ENCODE measurements at regions not wholly inside any gene's neighbourhood (a gene's known extent, or its start where the extent isn't known, plus 50 kb on each side); places are given as distances from the start of the nearest gene placed in this dataset.

- no peaks in the 10 kb centered on the region for H3K27me3 ChIP-seq (ENCODE audit: control insufficient read depth, insufficient read depth, low read length)
- no peaks in the 10 kb centered on the region for H3K4me1 ChIP-seq (ENCODE audit: control insufficient read depth, insufficient read depth, low read length)
- no peak overlapping the region for H3K4me3 ChIP-seq (ENCODE audit: low read depth, low read length)
- H3K36me3 ChIP-seq (ENCODE audit: control insufficient read depth, insufficient read depth, low read length) = no peaks in the 10 kb centered on the region
- no peak overlapping the region for H3K9ac ChIP-seq (ENCODE audit: low read depth, low read length)
- H3K9me3 ChIP-seq (ENCODE audit: control insufficient read depth, insufficient read depth, low read length) = no peaks in the 10 kb centered on the region
- no peak overlapping the region for H3K27ac ChIP-seq (ENCODE audit: low read depth, low read length)
Measured at GRCh38 chr6:164871783-164872182, 437.6 kb downstream of the C6orf118 start.

DNA sequence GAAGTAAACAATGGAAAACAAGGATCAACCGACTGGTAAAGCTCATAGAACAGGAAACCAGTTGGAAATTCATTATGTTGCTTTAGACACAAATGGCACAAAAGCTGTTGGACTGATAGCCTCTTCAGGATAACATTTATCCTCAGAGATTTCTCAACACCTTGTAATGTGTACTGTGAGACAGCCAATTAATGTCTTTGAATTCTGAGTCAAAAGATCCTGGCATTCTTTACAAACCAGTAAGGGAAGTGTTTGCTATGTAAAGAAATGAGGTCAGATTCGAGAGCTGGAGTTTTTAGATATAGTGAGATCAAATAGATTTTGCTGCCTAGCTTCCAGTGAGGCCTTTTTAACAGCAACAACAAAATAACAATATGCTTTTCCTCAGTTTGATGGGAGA lies 439.2 kb downstream of the C6orf118 start:
- no peaks in the 10 kb centered on the region for H3K27me3 ChIP-seq (ENCODE audit: control insufficient read depth, insufficient read depth, low read length)
- no peak overlapping the region for H3K9ac ChIP-seq (ENCODE audit: low read depth, low read length)
- H3K9me3 ChIP-seq (ENCODE audit: control insufficient read depth, insufficient read depth, low read length) = no peaks in the 10 kb centered on the region
- no peak overlapping the region for H3K27ac ChIP-seq (ENCODE audit: low read depth, low read length)
- H3K4me1 ChIP-seq (ENCODE audit: control insufficient read depth, insufficient read depth, low read length) = no peaks in the 10 kb centered on the region
- no peak overlapping the region for H3K4me3 ChIP-seq (ENCODE audit: low read depth, low read length)
- H3K36me3 ChIP-seq (ENCODE audit: control insufficient read depth, insufficient read depth, low read length) = no peaks in the 10 kb centered on the region

DNA sequence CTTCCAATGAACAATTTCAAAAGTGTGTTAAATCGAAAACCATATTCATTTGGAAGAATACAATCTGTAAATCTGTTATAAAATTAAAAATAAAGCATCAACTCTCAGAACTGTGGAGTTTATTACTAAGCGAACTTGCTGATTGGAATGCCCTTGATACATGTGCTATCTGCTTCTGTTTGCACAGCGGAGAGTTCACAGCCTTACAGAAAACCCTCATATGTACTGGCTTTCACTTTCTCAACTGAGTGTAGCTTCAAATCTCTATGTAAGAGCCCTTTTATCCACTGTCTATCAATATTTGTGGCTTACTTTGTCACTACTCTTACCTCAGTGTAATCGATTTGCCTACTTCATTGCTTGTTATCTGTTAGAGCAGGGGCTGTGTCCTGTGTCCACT lies 447.4 kb downstream of the C6orf118 start:
- H3K9me3 ChIP-seq (ENCODE audit: control insufficient read depth, insufficient read depth, low read length) = no peaks in the 10 kb centered on the region
- H3K27ac ChIP-seq (ENCODE audit: low read depth, low read length) = no peak overlapping the region
- H3K36me3 ChIP-seq (ENCODE audit: control insufficient read depth, insufficient read depth, low read length) = no peaks in the 10 kb centered on the region
- H3K4me3 ChIP-seq (ENCODE audit: low read depth, low read length) = no peak overlapping the region
- H3K9ac ChIP-seq (ENCODE audit: low read depth, low read length) = no peak overlapping the region
- H3K4me1 ChIP-seq (ENCODE audit: control insufficient read depth, insufficient read depth, low read length) = no peaks in the 10 kb centered on the region
- no peaks in the 10 kb centered on the region for H3K27me3 ChIP-seq (ENCODE audit: control insufficient read depth, insufficient read depth, low read length)

GRCh38 chr6:164859816-164860215 lies 449.6 kb downstream of the C6orf118 start:
- Histone ChIP-seq H3K4me1 (ENCODE audit: control insufficient read depth, insufficient read depth, low read length) (no peaks in the 10 kb centered on the region), H3K27me3 (ENCODE audit: control insufficient read depth, insufficient read depth, low read length) (no peaks in the 10 kb centered on the region), H3K27ac (ENCODE audit: low read depth, low read length) (no peak overlapping the region), H3K9me3 (ENCODE audit: control insufficient read depth, insufficient read depth, low read length) (no peaks in the 10 kb centered on the region), H3K36me3 (ENCODE audit: control insufficient read depth, insufficient read depth, low read length) (no peaks in the 10 kb centered on the region), H3K4me3 (ENCODE audit: low read depth, low read length) (no peak overlapping the region), H3K9ac (ENCODE audit: low read depth, low read length) (no peak overlapping the region)

- no peaks in the 10 kb centered on the region for H3K36me3 ChIP-seq (ENCODE audit: control insufficient read depth, insufficient read depth, low read length)
- no peak overlapping the region for H3K9ac ChIP-seq (ENCODE audit: low read depth, low read length)
- H3K4me3 ChIP-seq (ENCODE audit: low read depth, low read length) = no peak overlapping the region
- no peaks in the 10 kb centered on the region for H3K4me1 ChIP-seq (ENCODE audit: control insufficient read depth, insufficient read depth, low read length)
- H3K27me3 ChIP-seq (ENCODE audit: control insufficient read depth, insufficient read depth, low read length) = no peaks in the 10 kb centered on the region
- no peak overlapping the region for H3K27ac ChIP-seq (ENCODE audit: low read depth, low read length)
- no peaks in the 10 kb centered on the region for H3K9me3 ChIP-seq (ENCODE audit: control insufficient read depth, insufficient read depth, low read length)
Measured at GRCh38 chr6:164856138-164856537, 453.3 kb downstream of the C6orf118 start.

DNA sequence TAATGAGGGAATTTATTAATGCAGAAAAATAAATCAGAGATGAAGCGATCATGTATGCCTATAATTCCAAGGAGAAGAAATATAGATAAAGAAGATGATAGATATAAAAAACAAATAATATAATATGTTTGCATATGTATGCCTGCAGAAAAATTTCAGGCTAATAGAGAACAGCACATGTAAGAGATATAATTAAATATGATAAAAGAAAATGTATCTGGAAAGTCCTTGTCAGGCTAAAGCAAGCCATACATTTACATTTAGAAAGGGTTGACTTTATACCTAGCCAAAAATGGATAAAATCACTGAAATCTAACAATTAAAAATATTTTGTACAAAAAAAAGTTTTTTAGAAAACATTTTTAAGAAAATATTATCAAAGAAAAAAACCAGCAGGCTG lies 454.1 kb downstream of the C6orf118 start:
- Histone ChIP-seq H3K9ac (ENCODE audit: low read depth, low read length) (no peak overlapping the region), H3K4me3 (ENCODE audit: low read depth, low read length) (no peak overlapping the region), H3K36me3 (ENCODE audit: control insufficient read depth, insufficient read depth, low read length) (no peaks in the 10 kb centered on the region), H3K27ac (ENCODE audit: low read depth, low read length) (no peak overlapping the region), H3K9me3 (ENCODE audit: control insufficient read depth, insufficient read depth, low read length) (no peaks in the 10 kb centered on the region), H3K4me1 (ENCODE audit: control insufficient read depth, insufficient read depth, low read length) (no peaks in the 10 kb centered on the region), H3K27me3 (ENCODE audit: control insufficient read depth, insufficient read depth, low read length) (no peaks in the 10 kb centered on the region)

GRCh38 chr6:164854526-164854925 lies 454.9 kb downstream of the C6orf118 start:
- no peaks in the 10 kb centered on the region for H3K9me3 ChIP-seq (ENCODE audit: control insufficient read depth, insufficient read depth, low read length)
- no peaks in the 10 kb centered on the region for H3K36me3 ChIP-seq (ENCODE audit: control insufficient read depth, insufficient read depth, low read length)
- H3K27me3 ChIP-seq (ENCODE audit: control insufficient read depth, insufficient read depth, low read length) = no peaks in the 10 kb centered on the region
- no peak overlapping the region for H3K9ac ChIP-seq (ENCODE audit: low read depth, low read length)
- no peak overlapping the region for H3K27ac ChIP-seq (ENCODE audit: low read depth, low read length)
- no peak overlapping the region for H3K4me3 ChIP-seq (ENCODE audit: low read depth, low read length)
- H3K4me1 ChIP-seq (ENCODE audit: control insufficient read depth, insufficient read depth, low read length) = no peaks in the 10 kb centered on the region

- Histone ChIP-seq H3K9me3 (ENCODE audit: control insufficient read depth, insufficient read depth, low read length) (no peaks in the 10 kb centered on the region), H3K27ac (ENCODE audit: low read depth, low read length) (no peak overlapping the region), H3K4me3 (ENCODE audit: low read depth, low read length) (no peak overlapping the region), H3K9ac (ENCODE audit: low read depth, low read length) (no peak overlapping the region), H3K4me1 (ENCODE audit: control insufficient read depth, insufficient read depth, low read length) (no peaks in the 10 kb centered on the region), H3K27me3 (ENCODE audit: control insufficient read depth, insufficient read depth, low read length) (no peaks in the 10 kb centered on the region), H3K36me3 (ENCODE audit: control insufficient read depth, insufficient read depth, low read length) (no peaks in the 10 kb centered on the region)
Measured at GRCh38 chr6:164845773-164846172, 463.6 kb downstream of the C6orf118 start.

- H3K27me3 ChIP-seq (ENCODE audit: control insufficient read depth, insufficient read depth, low read length) = no peaks in the 10 kb centered on the region
- no peak overlapping the region for H3K27ac ChIP-seq (ENCODE audit: low read depth, low read length)
- no peaks in the 10 kb centered on the region; the same call in 1 of the 2 replicates for H3K9me3 ChIP-seq (ENCODE audit: control insufficient read depth, insufficient read depth, low read length)
- no peaks in the 10 kb centered on the region for H3K4me1 ChIP-seq (ENCODE audit: control insufficient read depth, insufficient read depth, low read length)
- no peak overlapping the region for H3K4me3 ChIP-seq (ENCODE audit: low read depth, low read length)
- H3K9ac ChIP-seq (ENCODE audit: low read depth, low read length) = no peak overlapping the region
- H3K36me3 ChIP-seq (ENCODE audit: control insufficient read depth, insufficient read depth, low read length) = no peaks in the 10 kb centered on the region
Measured at GRCh38 chr6:164842085-164842484, 467.3 kb downstream of the C6orf118 start.

DNA sequence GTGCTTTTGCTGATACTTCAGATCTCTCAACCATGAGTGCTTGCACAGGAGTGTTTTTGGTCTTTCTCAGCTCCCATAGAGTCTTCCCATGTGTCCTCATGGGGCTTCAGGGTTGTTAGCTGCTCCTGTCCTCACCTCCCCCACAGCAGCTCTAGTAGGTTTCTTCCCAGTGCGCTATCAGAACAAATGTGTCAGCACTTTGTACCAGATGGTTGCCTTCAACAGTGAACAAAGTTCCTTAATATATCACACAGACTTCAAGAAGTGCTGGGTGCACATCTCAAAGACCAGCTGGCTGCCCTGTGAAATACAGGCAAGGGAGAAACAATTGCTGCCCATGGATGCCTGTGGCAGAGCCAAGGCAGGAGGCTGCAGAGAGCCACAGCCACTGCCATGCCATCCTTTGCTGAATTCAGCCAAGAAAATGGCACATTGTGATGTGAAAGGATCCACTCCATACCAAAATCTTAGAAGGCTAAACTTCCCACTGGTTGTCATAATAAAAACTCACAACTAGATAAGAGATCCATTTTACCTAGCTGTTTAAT lies 471.3 kb downstream of the C6orf118 start:
- no peak overlapping the region for H3K4me3 ChIP-seq (ENCODE audit: low read depth, low read length)
- no peaks in the 10 kb centered on the region for H3K4me1 ChIP-seq (ENCODE audit: control insufficient read depth, insufficient read depth, low read length)
- no peaks in the 10 kb centered on the region; the same call in 1 of the 2 replicates for H3K9me3 ChIP-seq (ENCODE audit: control insufficient read depth, insufficient read depth, low read length)
- H3K27ac ChIP-seq (ENCODE audit: low read depth, low read length) = no peak overlapping the region
- no peak overlapping the region for H3K9ac ChIP-seq (ENCODE audit: low read depth, low read length)
- no peaks in the 10 kb centered on the region for H3K36me3 ChIP-seq (ENCODE audit: control insufficient read depth, insufficient read depth, low read length)
- no peaks in the 10 kb centered on the region for H3K27me3 ChIP-seq (ENCODE audit: control insufficient read depth, insufficient read depth, low read length)

DNA sequence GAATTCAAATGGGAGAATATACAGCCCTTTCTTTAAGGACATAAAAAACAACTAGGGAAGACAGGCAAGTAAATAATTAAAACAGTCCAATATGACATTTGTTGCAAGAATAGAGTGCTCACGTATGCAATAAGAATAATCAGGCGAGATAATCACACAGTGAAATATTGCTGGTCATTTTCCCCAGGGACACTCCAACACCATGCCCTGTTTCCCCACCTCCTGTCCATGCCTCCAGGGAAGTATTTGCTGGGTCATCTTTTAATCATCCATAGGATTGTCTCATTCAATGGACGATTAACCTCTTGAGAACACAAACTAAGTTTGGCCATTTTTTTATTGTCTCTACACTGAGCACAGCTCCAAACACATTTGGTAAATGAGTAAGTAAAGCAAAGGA lies 472.9 kb downstream of the C6orf118 start:
- H3K27ac ChIP-seq (ENCODE audit: low read depth, low read length) = no peak overlapping the region
- no peaks in the 10 kb centered on the region; the same call in 1 of the 2 replicates for H3K9me3 ChIP-seq (ENCODE audit: control insufficient read depth, insufficient read depth, low read length)
- H3K27me3 ChIP-seq (ENCODE audit: control insufficient read depth, insufficient read depth, low read length) = no peaks in the 10 kb centered on the region
- H3K9ac ChIP-seq (ENCODE audit: low read depth, low read length) = no peak overlapping the region
- H3K4me3 ChIP-seq (ENCODE audit: low read depth, low read length) = no peak overlapping the region
- no peaks in the 10 kb centered on the region for H3K4me1 ChIP-seq (ENCODE audit: control insufficient read depth, insufficient read depth, low read length)
- no peaks in the 10 kb centered on the region for H3K36me3 ChIP-seq (ENCODE audit: control insufficient read depth, insufficient read depth, low read length)

- no peak overlapping the region for H3K9ac ChIP-seq (ENCODE audit: low read depth, low read length)
- no peaks in the 10 kb centered on the region for H3K36me3 ChIP-seq (ENCODE audit: control insufficient read depth, insufficient read depth, low read length)
- no peaks in the 10 kb centered on the region for H3K9me3 ChIP-seq (ENCODE audit: control insufficient read depth, insufficient read depth, low read length)
- H3K27ac ChIP-seq (ENCODE audit: low read depth, low read length) = no peak overlapping the region
- H3K4me1 ChIP-seq (ENCODE audit: control insufficient read depth, insufficient read depth, low read length) = no peaks in the 10 kb centered on the region
- no peaks in the 10 kb centered on the region for H3K27me3 ChIP-seq (ENCODE audit: control insufficient read depth, insufficient read depth, low read length)
- H3K4me3 ChIP-seq (ENCODE audit: low read depth, low read length) = no peak overlapping the region
Measured at GRCh38 chr6:164832410-164832809, 477.0 kb downstream of the C6orf118 start.

Data from HUES48 (cell line).